Endothelial cell of hepatic sinusoid (primary cell): ENCODE measurements at regions not wholly inside any gene's neighbourhood (a gene's known extent, or its start where the extent isn't known, plus 50 kb on each side); places are given as distances from the start of the nearest gene placed in this dataset.
"Not testable (repeated sequence)": the region's sequence is repeated elsewhere in the genome, so short reads cannot be mapped to it uniquely, and the experiment has no call there.

Experiments used
- in situ Hi-C: cut with HindIII; loops from 2 replicates; pipeline ENCODE4 v1.10.0; 2017; ENCODE audit warnings: low sequenced_read_pairs

DNA sequence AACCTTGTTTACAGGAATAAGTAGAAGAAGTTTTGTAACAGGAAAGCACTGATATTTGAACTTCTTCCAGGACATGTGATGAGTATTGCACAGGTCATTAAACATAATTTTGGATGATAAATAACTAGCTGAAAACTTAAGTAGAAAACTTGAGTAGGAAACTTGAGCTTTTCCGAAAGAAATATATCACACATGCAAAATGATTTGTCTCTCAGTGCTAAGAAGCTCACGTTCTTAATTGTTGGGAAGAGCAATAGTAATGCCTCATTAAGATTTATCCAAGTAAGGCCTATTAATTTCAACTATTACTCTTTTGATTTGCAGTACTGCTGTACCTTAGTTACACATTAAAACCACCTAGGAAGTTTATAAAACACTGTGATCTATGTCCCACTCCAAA, 1921.9 kb upstream of the LRRTM1 start:
- in situ Hi-C loops, result no loop called here

- in situ Hi-C loops, result no loop called here
Observed at GRCh38 chr2:82224301-82224940, 1919.9 kb upstream of the LRRTM1 start.

DNA sequence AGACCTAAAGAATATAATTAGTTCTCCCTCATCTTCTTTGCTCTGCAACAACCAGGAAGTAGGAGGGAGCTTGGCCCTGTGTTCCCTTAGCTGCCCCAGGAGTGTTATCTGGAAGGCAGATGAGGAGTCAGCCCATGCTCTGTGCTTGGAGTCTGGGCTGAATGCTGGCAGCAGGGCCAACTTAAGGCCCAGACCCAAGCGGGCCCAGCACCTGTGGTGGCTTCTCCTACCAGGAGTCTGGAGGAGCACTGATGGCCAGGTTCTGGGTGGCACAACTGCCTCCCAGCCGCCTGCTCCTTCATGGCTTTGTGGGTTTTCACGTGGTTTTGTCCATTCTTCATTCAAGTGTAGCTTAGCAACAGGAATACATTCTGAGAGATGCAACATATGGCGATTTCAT, 1910.7 kb upstream of the LRRTM1 start:
- in situ Hi-C loops, result no loop called here

DNA sequence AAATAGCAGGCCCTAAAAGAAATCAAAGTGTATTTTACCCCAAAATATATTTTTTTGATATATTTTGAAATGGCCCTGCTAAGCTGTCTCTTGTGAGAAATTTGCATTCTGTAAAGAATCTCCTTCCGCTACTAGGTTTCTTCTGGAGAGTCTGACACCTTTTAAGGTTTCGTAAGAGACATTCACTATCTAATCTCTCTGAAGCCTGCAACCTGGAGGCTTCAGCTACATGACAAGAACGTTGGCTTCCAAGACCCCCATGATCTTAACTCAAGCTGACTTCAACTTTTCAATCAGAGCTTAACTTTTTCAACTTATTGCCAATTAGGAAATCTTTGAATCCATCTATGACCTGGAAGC, 1894.9 kb upstream of the LRRTM1 start:
- in situ Hi-C loops, result no loop called here

GRCh38 chr2:82198809-82199492, 1894.4 kb upstream of the LRRTM1 start:
- in situ Hi-C loops, result no loop called here

- in situ Hi-C loops, result no loop called here
Observed at GRCh38 chr2:82182270-82182669, 1877.7 kb upstream of the LRRTM1 start.

DNA sequence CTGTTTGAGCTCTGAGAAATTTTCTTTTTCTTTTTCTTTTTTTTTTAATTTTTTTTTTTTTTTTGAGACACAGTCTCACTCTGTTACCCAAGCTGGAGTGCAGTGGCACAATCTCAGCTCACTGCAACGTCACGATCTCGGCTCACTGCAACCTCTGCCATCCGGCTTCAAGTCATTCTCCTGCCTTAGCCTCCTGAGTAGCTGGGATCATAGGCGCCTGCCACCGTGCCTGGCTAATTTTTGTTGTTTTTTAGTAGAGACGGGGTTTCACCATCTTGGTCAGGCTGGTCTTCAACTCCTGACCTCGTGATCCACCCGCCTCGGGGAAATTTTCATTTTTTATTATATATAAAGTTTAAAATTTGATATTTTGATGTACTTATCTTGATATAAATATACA, 1870.7 kb upstream of the LRRTM1 start:
- in situ Hi-C loops, result not testable (repeated sequence)

DNA sequence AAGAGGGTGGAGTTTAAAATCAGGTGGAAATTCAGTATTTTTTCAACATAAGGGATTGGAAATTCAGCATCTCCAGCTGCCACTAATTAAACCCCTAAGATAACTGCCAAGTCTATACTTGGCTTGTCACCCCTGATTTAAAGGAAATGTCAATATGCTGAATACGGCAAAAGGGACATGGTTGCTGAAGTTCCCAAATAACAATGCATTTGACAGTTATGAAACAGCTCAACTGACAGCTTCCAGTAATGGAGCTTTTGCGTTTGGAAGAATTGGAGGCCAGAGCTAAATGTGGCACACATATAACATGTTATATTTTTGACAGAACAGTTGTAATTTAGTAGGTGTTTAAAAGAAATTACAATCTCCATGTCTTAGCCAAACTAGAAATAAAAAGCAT, 1867.9 kb upstream of the LRRTM1 start:
- in situ Hi-C loops, result no loop called here

DNA sequence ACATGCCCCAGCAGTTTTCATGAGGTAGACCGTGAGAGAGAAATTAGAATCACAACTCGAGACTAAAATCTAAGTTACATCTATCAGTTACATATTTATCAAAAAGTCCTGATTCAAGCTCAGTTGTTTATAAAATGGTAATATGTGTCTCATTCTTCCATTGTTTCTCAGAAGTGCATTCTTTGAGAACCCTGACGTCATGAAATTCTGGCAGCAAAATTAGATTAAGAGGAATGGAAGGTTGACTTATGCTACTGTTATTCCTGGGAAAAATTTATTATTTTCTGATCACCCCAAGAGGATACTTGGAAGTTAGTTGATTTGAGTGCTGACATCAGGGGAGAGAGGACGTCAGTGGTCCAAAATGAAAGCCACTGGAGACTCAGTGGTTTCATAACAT, 1864.8 kb upstream of the LRRTM1 start:
- in situ Hi-C loops, result no loop called here

- in situ Hi-C loops, result no loop called here
Observed at GRCh38 chr2:82165377-82165776, 1860.8 kb upstream of the LRRTM1 start.

DNA sequence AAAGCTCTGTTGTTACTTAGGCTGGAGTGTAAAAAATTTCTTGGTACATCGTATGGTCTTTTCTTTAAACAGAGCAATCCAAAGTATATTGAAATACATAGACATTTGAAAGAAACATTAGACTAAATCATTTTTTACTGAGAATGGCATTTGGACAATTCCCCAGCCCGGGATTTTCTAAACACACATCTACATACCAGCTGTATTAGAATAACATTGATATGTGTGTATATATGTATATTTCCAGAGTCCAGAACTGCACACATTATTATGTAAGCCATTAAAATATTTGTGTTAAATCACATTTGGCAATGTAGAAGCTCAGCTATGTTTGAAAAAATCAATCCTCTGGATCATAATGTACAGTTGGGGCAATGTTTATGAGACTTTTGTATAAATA, 1853.6 kb upstream of the LRRTM1 start:
- in situ Hi-C loops, result no loop called here

DNA sequence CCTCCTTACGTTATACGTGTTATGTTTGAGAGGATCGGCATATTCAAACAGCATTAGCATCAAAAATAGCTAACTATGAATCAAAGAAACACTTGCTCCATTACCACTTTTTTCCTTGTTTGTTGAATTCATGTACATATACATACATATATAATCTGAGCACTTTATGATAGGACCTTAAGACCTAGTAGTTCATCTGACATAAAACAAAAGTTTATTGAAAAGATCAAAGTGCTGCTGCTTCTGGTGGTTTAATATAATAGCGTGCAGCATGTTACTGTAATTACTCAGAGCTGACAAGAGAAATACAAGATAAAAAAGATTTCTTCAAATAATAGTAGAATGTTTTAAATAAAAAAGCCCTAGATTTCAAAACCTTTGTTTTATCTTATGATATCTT, 1850.9 kb upstream of the LRRTM1 start:
- in situ Hi-C loops, result no loop called here

GRCh38 chr2:82143343-82143742, 1838.8 kb upstream of the LRRTM1 start:
- in situ Hi-C loops, result no loop called here

DNA sequence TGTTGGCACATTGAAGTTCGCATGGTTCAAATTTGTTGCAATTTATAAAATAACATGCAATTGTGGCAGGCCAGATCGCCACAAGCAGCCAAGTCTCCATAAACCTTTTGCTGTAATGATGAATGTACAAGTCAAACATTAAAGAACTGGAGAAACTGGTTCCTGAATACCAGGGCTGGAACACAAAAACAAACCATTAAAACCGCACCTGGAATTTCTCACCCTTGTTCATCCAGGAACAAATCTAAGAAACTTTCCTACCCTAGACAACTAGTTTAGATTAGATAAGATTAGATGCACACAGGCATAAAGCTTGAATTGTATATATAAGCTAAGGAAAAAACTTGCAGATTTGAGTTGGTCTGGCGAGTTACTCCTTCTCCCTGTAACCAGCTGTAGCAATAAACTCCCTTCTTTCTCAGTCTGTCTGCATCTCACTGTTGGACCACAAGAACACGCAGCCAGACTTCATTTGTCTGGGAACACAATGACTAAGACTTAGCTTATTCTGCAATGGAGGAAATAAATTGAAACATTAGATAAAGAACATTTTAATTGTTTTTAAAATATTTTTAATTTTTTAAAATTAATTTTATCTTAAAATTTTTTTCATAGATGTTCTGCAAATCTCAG, 1835.5 kb upstream of the LRRTM1 start:
- in situ Hi-C loops, result no loop called here

DNA sequence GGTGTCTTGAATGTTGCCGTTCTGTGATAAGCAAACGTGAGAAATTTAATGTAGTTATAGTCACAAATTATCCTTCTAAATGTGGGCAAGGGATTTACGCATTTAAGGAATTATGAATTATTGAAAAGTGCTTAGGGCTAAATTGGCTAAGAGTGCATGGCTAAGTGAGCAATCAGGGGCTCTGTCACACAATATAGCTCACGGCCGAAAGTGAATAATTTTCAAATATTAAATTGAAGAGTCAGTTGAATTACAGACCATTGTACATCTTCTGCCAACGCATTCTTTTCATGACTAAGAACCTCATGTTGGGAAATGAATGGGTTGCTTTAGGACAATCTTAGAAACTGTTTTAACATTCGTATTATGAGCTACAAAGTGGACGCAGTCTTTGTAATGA, 1832.9 kb upstream of the LRRTM1 start:
- in situ Hi-C loops, result no loop called here

GRCh38 chr2:82128051-82128450, 1823.5 kb upstream of the LRRTM1 start:
- in situ Hi-C loops, result no loop called here

DNA sequence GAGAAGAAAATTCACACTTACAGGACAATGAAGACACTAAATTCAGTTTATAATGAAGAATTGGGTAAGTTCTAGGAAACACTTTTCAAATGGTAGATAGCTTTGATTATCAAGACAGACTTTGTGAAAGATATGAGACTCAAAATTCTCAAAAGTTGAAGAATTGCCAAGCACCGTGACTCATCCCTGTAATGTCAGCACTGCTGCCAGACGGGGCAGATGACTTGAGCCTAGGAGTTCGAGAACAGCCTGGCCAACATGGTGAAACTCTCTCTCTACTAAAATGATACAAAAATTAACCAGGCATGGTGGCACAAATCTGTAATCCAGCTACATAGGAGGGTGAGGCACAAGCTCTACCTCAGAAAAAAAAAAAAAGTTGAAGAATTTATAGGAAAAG, 1820.1 kb upstream of the LRRTM1 start:
- in situ Hi-C loops, result no loop called here

DNA sequence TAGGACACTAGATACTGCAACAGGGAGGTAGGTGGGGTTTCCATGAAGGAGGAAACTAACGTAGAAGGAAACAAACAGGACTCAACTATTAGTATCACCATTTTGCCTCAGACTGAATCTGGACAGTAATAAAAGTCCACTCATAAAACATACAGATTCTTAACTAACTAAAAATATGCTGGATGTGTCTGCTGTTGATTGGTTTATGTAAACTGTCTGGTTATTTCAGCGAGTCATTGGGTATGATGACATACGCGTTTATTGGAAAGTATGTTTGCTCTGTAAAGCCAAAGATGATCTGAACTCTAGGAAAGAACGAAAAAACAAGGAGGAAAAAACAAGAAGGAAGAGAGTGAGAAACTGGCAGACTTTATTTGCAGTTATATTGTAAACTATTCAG, 1816.1 kb upstream of the LRRTM1 start:
- in situ Hi-C loops, result no loop called here

GRCh38 chr2:82120115-82120514, 1815.6 kb upstream of the LRRTM1 start:
- in situ Hi-C loops, result no loop called here

DNA sequence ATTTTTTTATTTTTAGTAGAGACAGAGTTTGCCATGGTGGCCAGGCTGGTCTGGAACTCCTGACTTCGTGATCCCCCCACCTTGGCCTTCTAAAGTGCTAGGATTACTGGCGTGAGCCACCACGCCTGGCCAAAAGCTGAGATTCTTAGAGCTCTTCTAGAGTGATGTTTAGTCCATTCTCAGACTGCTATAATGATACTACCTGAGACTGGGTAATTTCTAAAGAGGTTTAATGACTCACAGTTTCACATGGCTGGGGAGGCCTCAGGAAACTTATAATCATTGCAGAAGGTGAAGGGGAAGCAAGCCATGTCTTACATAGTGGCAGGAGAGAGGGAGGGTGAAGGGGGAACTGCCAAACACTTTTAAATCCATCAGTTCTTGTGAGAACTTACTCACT, 1804.9 kb upstream of the LRRTM1 start:
- in situ Hi-C loops, result no loop called here

DNA sequence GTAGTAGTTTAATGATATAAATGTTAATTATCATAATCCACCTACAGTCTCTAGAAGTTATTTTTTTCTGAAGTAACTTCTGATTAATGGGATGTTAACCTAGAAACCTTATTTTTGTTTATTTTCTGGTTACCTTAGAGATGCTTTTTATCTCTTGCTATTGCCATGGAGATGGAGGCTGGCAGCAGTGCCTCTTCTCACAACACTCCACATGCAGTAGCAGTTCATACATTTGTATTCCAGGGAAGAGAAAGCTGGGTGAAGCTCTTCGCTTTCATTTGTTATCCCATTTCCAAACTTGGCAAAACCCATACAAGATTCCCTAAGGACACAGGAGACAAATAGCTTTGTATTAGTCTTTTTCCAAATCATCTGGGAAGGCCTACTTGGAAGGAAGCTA, 1794.1 kb upstream of the LRRTM1 start:
- in situ Hi-C loops, result no loop called here

DNA sequence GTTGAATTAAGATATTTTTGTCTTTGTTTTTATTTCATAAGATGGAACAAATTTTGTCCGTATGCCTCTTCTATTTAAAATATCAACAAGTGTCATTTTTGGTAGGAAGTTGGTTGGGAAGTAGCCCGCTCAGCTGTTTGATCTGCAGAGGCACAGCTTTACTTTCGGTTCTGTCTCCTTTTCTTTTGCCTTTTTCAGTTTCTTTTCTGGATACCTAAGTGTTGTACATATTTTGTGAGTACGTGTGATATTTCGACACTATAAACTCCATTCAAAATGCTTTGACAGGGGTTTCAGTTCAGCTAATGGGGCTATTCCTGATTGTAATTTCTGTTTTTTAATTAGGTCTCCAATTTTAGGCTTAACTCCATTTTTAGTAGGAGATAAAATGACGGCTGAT, 1785.0 kb upstream of the LRRTM1 start:
- in situ Hi-C loops, result no loop called here
